Loucy (cell line): ENCODE measurements at regions not wholly inside any gene's neighbourhood (a gene's known extent, or its start where the extent isn't known, plus 50 kb on each side); places are given as distances from the start of the nearest gene placed in this dataset.

Source experiments
- H2AFZ ChIP-seq: fragments of 200-600 bp; sonication (generic); 2 replicates; pipeline ENCODE4 v1.6.0; 2016; ENCODE audit warnings: antibody characterized with exemption, mild to moderate bottlenecking, low read length, moderate library complexity
- H3F3A ChIP-seq: fragments of 200-600 bp; 2 replicates; pipeline ENCODE4 v1.6.0; 2016; ENCODE audit warnings: antibody characterized with exemption, low read depth, mild to moderate bottlenecking
- H3K27me3 ChIP-seq: fragments of 200-600 bp; sonication (generic); 2 replicates; pipeline ENCODE4 v1.6.1; 2014; ENCODE audit warnings: low read length, mild to moderate bottlenecking; ENCODE audit not compliant: insufficient read depth, poor library complexity, severe bottlenecking
- H3K36me3 ChIP-seq: fragments of 200-600 bp; sonication (generic); 2 replicates; pipeline ENCODE4 v1.6.1; 2016; ENCODE audit warnings: low read length; ENCODE audit not compliant: insufficient read depth
- H3K4me1 ChIP-seq: fragments of 200-600 bp; sonication (generic); 2 replicates; pipeline ENCODE4 v1.5.1; 2014; ENCODE audit warnings: low read length, mild to moderate bottlenecking; ENCODE audit not compliant: insufficient read depth, poor library complexity, severe bottlenecking
- H3K4me2 ChIP-seq: fragments of 200-600 bp; sonication (generic); 2 replicates; pipeline ENCODE4 v1.6.0; 2014; ENCODE audit warnings: antibody characterized with exemption, low read length, low read depth, mild to moderate bottlenecking; ENCODE audit not compliant: poor library complexity, severe bottlenecking
- H3K4me3 ChIP-seq: fragments of 200-600 bp; sonication (generic); 2 replicates; pipeline ENCODE4 v1.5.1; 2014; ENCODE audit warnings: low read length, mild to moderate bottlenecking, mixed read lengths; ENCODE audit not compliant: poor library complexity, severe bottlenecking
- H3K79me2 ChIP-seq: fragments of 200-600 bp; sonication (generic); 2 replicates; pipeline ENCODE4 v1.6.1; 2014; ENCODE audit warnings: low read length; ENCODE audit not compliant: insufficient read depth
- H3K9ac ChIP-seq: fragments of 200-600 bp; sonication (generic); 2 replicates; pipeline ENCODE4 v1.6.0; 2014; ENCODE audit warnings: mild to moderate bottlenecking, low read depth, low read length, moderate library complexity; ENCODE audit not compliant: poor library complexity, severe bottlenecking
- H3K9me2 ChIP-seq: fragments of 200-600 bp; sonication (generic); replicated peaks from 2 replicates; pipeline ENCODE4 v1.6.1; 2016; ENCODE audit warnings: low read depth, low read length, mixed read lengths
- H3K9me3 ChIP-seq: fragments of 200-600 bp; sonication (generic); 2 replicates; pipeline ENCODE4 v1.6.1; 2014; ENCODE audit warnings: mild to moderate bottlenecking, antibody characterized with exemption, low read length, low read depth; ENCODE audit not compliant: insufficient read depth
- H4K20me1 ChIP-seq: fragments of 200-600 bp; sonication (generic); 2 replicates; pipeline ENCODE4 v1.6.0; 2014; ENCODE audit warnings: antibody characterized with exemption, low read length, mild to moderate bottlenecking; ENCODE audit not compliant: insufficient read depth, poor library complexity, severe bottlenecking
- CTCF ChIP-seq: fragments of 200-600 bp; sonication (generic); conservative IDR thresholded peaks from 2 replicates; pipeline ENCODE4 v1.5.1; 2014; ENCODE audit warnings: mild to moderate bottlenecking, antibody characterized with exemption, low read length
- EZH2phosphoT487 ChIP-seq: fragments of 200-600 bp; IDR thresholded peaks from 2 replicates; pipeline ENCODE4 v1.6.1; 2018; ENCODE audit warnings: antibody characterized with exemption, mild to moderate bottlenecking, moderate library complexity, borderline replicate concordance

GRCh38 chr10:77698267-77698931 lies 60.8 kb upstream of the KCNMA1 start:
- Histone ChIP-seq H3K9ac (no peak overlapping the region), H3K36me3 (no peaks in the 10 kb centered on the region), H3K27me3 (no peaks in the 10 kb centered on the region), H3K9me3 (no peaks in the 10 kb centered on the region), H3K4me3 (no peak overlapping the region), H2AFZ (no peak overlapping the region), H3K9me2 (no peaks in the 10 kb centered on the region), H3K4me1 (no peaks in the 10 kb centered on the region), H3K4me2 (no peak overlapping the region), H4K20me1 (no peaks in the 10 kb centered on the region), H3F3A (no peaks in the 10 kb centered on the region), H3K79me2 (no peaks in the 10 kb centered on the region)
- TF ChIP-seq CTCF (no peak), EZH2phosphoT487 (no peak)

GRCh38 chr10:77696584-77696983 lies 59.0 kb upstream of the KCNMA1 start:
- Histone ChIP-seq H3K4me3 (no peak overlapping the region), H3K27me3 (no peaks in the 10 kb centered on the region), H3K36me3 (no peaks in the 10 kb centered on the region), H3K9ac (no peak overlapping the region), H4K20me1 (no peaks in the 10 kb centered on the region), H3K79me2 (no peaks in the 10 kb centered on the region), H3K9me2 (no peaks in the 10 kb centered on the region), H3F3A (no peaks in the 10 kb centered on the region), H3K4me1 (no peaks in the 10 kb centered on the region), H3K4me2 (no peak overlapping the region), H2AFZ (no peak overlapping the region), H3K9me3 (no peaks in the 10 kb centered on the region)
- TF ChIP-seq CTCF: no peak
- TF ChIP-seq EZH2phosphoT487: no peak

- no peak overlapping the region for H3K9ac ChIP-seq
- no peaks in the 10 kb centered on the region for H3K9me3 ChIP-seq
- TF ChIP-seq EZH2phosphoT487: no peak
- no peak for TF ChIP-seq CTCF
- H3K4me2 ChIP-seq: no peak overlapping the region
- no peaks in the 10 kb centered on the region for H3K36me3 ChIP-seq
- no peaks in the 10 kb centered on the region for H4K20me1 ChIP-seq
- no peaks in the 10 kb centered on the region for H3K27me3 ChIP-seq
- H3K4me1 ChIP-seq: no peaks in the 10 kb centered on the region
- no peaks in the 10 kb centered on the region for H3F3A ChIP-seq
- H3K4me3 ChIP-seq: no peak overlapping the region
- no peaks in the 10 kb centered on the region for H3K9me2 ChIP-seq
- H2AFZ ChIP-seq: no peak overlapping the region
- no peaks in the 10 kb centered on the region for H3K79me2 ChIP-seq
Measured at GRCh38 chr10:77695186-77695585, 57.6 kb upstream of the KCNMA1 start.
